Left renal cortex interstitium (tissue), 4 donors: ENCODE measurements at regions not wholly inside any gene's neighbourhood (a gene's known extent, or its start where the extent isn't known, plus 50 kb on each side); places are given as distances from the start of the nearest gene placed in this dataset.
"Not testable (repeated sequence)": the region's sequence is repeated elsewhere in the genome, so short reads cannot be mapped to it uniquely, and the experiment has no call there.

Experiments used
- DNase-seq, 4 donors: peaks; one replicate each; pipeline ENCODE4 v3.0.0-alpha.2; 2013; ENCODE audit warnings: low read depth in 4 of 4, low spot score in 2 of 4, missing footprints in 1 of 4

- DNase-seq, result no peak
These were observed 685.7 kb downstream of the MECOM start for GRCh38 chr3:168977716-168978374.

GRCh38 chr3:168976969-168977368 is 686.5 kb downstream of the MECOM start:
- DNase-seq, result no peak

- no peak for DNase-seq
These were observed 687.9 kb downstream of the MECOM start for GRCh38 chr3:168975576-168975975.

GRCh38 chr3:168974617-168975403 is 688.7 kb downstream of the MECOM start:
- DNase-seq, result no peak

GRCh38 chr3:168973897-168974296 is 689.6 kb downstream of the MECOM start:
- DNase-seq, result no peak

GRCh38 chr3:168973206-168973605 is 690.3 kb downstream of the MECOM start:
- no peak for DNase-seq

- no peak for DNase-seq
These were observed 694.9 kb downstream of the MECOM start for GRCh38 chr3:168968609-168969008.

- no peak for DNase-seq
These were observed 698.8 kb downstream of the MECOM start for GRCh38 chr3:168964736-168965135.

- no peak for DNase-seq
These were observed 702.2 kb downstream of the MECOM start for GRCh38 chr3:168961271-168961670.

- DNase-seq, result no peak
These were observed 703.8 kb downstream of the MECOM start for GRCh38 chr3:168959731-168960130.

GRCh38 chr3:168958466-168958865 is 705.0 kb downstream of the MECOM start:
- no peak for DNase-seq

- no peak for DNase-seq
These were observed 707.4 kb downstream of the MECOM start for GRCh38 chr3:168956076-168956475.

- peak in 1 of 4 donors; percentile 25 for DNase-seq
These were observed 711.0 kb downstream of the MECOM start for GRCh38 chr3:168952551-168952950.

- no peak for DNase-seq
These were observed 711.6 kb downstream of the MECOM start for GRCh38 chr3:168951884-168952283.

- no peak for DNase-seq
These were observed 712.1 kb downstream of the MECOM start for GRCh38 chr3:168951368-168951767.

- no peak for DNase-seq
These were observed 712.9 kb downstream of the MECOM start for GRCh38 chr3:168950622-168951021.

- DNase-seq, result no peak
These were observed 723.8 kb downstream of the MECOM start for GRCh38 chr3:168939651-168940238.

GRCh38 chr3:168933614-168934013 is 729.9 kb downstream of the MECOM start:
- DNase-seq, result no peak

- DNase-seq, result not testable (repeated sequence)
These were observed 733.5 kb downstream of the MECOM start for GRCh38 chr3:168929997-168930396.

GRCh38 chr3:168926426-168926825 is 737.1 kb downstream of the MECOM start:
- no peak for DNase-seq

- no peak for DNase-seq
These were observed 737.9 kb downstream of the MECOM start for GRCh38 chr3:168925568-168925967.

- DNase-seq, result no peak
These were observed 748.9 kb downstream of the MECOM start for GRCh38 chr3:168914662-168915061.
